Nephron (organoid): ENCODE measurements at regions not wholly inside any gene's neighbourhood (a gene's known extent, or its start where the extent isn't known, plus 50 kb on each side); places are given as distances from the start of the nearest gene placed in this dataset.
"Not testable (repeated sequence)": the region's sequence is repeated elsewhere in the genome, so short reads cannot be mapped to it uniquely, and the experiment has no call there.

Source experiments
- H3K27ac Mint-ChIP-seq, 3 experiments: 2 replicates each; pipeline ENCODE4 v1.8.0; 2020; ENCODE audit warnings: mixed read lengths in 3 of 3, mild to moderate bottlenecking in 2 of 3, moderate library complexity in 1 of 3
- H3K27me3 Mint-ChIP-seq: 2 replicates; pipeline ENCODE4 v1.8.0; 2021; ENCODE audit warnings: low read depth, mild to moderate bottlenecking, moderate library complexity, mixed read lengths
- H3K36me3 Mint-ChIP-seq: 2 replicates; pipeline ENCODE4 v1.8.0; 2020; ENCODE audit warnings: low read depth, mixed read lengths
- H3K4me1 Mint-ChIP-seq: 2 replicates; pipeline ENCODE4 v1.8.0; 2020; ENCODE audit warnings: mixed read lengths
- H3K4me3 Mint-ChIP-seq, 3 experiments: 2 replicates each; pipeline ENCODE4 v1.8.0; 2020; ENCODE audit warnings: mild to moderate bottlenecking in 3 of 3, mixed read lengths in 3 of 3, moderate library complexity in 2 of 3
- H3K9me3 Mint-ChIP-seq: 2 replicates; pipeline ENCODE4 v1.8.0; 2020; ENCODE audit warnings: mixed read lengths
- TF ChIP-seq, protein P1 (sequence below), 3 experiments: fragments of 200-600 bp; sonication (generic); IDR thresholded peaks; one replicate each; pipeline ENCODE4 v1.5.0; 2021; ENCODE audit warnings: antibody characterized with exemption in 3 of 3; ENCODE audit not compliant: unreplicated experiment in 3 of 3

DNA sequence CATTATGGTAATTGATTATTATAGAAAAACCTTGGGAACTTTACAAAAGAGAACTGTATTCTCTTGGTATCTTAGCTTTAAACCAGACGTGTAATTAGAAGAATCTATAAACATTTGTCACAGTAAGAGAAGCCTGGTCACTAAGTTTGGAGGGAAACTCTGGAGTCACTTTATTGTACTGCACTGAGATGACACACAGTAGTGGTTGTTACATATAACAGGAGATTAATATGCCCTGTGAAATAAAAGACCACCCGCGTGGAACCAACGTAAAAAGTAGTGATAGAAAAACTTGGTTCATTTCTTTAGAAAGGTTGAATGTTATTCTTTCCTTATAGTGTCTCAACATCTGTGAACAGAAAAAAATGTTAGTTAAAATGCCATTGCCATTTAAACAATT lies 416.1 kb downstream of the MDFIC start:
- H3K4me3 Mint-ChIP-seq = no peak overlapping the region
- TF ChIP-seq, protein P1, sequence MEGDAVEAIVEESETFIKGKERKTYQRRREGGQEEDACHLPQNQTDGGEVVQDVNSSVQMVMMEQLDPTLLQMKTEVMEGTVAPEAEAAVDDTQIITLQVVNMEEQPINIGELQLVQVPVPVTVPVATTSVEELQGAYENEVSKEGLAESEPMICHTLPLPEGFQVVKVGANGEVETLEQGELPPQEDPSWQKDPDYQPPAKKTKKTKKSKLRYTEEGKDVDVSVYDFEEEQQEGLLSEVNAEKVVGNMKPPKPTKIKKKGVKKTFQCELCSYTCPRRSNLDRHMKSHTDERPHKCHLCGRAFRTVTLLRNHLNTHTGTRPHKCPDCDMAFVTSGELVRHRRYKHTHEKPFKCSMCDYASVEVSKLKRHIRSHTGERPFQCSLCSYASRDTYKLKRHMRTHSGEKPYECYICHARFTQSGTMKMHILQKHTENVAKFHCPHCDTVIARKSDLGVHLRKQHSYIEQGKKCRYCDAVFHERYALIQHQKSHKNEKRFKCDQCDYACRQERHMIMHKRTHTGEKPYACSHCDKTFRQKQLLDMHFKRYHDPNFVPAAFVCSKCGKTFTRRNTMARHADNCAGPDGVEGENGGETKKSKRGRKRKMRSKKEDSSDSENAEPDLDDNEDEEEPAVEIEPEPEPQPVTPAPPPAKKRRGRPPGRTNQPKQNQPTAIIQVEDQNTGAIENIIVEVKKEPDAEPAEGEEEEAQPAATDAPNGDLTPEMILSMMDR (IDR thresholded peaks at IDR 0.05; ENCODE audit: unreplicated experiment in 3 of 3) = no peak
- H3K36me3 Mint-ChIP-seq = no peaks in the 10 kb centered on the region
- no peaks in the 10 kb centered on the region for H3K9me3 Mint-ChIP-seq
- H3K27ac Mint-ChIP-seq = no peak overlapping the region
- no peaks in the 10 kb centered on the region for H3K27me3 Mint-ChIP-seq
- no peaks in the 10 kb centered on the region for H3K4me1 Mint-ChIP-seq

DNA sequence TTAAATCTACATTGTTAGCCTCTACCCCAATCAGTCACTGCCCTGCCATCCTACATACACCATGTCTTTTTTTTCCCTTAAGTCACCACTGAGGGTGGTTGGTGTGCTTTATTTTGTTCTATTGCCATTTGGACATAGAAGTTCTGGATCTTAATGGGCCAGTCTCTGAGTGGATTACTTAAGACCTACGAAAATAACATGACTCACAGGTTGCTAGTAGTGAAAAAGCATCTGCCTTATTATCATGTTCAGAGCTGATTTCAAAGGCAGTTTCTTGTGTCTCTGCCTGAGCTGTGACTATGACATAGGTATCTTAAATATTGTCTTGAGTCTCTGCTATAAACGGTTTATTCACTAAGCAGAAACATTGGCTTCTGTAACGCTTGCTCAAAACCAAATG lies 410.8 kb downstream of the MDFIC start:
- Mint-ChIP-seq H3K9me3 (no peaks in the 10 kb centered on the region), H3K27ac (no peak overlapping the region), H3K4me3 (no peak overlapping the region), H3K36me3 (no peaks in the 10 kb centered on the region), H3K4me1 (no peaks in the 10 kb centered on the region), H3K27me3 (no peaks in the 10 kb centered on the region)
- TF ChIP-seq, protein P1 (IDR thresholded peaks at IDR 0.05; ENCODE audit: unreplicated experiment in 3 of 3) = no peak

DNA sequence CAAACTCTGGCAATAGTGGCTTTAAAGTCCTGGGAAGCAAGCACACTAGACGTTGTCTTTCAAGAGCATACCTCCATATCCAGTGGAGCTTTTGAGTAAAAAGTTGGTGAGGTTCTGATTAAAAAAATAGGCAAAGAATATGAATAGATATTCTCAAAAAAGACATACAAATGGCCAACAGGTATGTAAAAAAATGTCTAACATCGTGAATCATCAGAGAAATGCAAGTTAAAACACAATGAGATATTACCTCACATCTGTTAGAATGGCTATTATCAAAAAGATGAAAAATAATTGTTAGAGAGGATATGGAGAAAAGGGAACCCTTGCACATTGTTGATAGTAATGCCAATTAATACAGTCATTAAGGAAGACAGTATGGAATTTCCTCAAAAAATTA lies 407.1 kb downstream of the MDFIC start:
- Mint-ChIP-seq H3K9me3 (no peaks in the 10 kb centered on the region), H3K27me3 (no peaks in the 10 kb centered on the region), H3K4me1 (peaks cover 5% of the 10 kb centered on the region), H3K4me3 (no peak overlapping the region), H3K27ac (no peak overlapping the region), H3K36me3 (no peaks in the 10 kb centered on the region)
- TF ChIP-seq, protein P1 (IDR thresholded peaks at IDR 0.05; ENCODE audit: unreplicated experiment in 3 of 3) = no peak

DNA sequence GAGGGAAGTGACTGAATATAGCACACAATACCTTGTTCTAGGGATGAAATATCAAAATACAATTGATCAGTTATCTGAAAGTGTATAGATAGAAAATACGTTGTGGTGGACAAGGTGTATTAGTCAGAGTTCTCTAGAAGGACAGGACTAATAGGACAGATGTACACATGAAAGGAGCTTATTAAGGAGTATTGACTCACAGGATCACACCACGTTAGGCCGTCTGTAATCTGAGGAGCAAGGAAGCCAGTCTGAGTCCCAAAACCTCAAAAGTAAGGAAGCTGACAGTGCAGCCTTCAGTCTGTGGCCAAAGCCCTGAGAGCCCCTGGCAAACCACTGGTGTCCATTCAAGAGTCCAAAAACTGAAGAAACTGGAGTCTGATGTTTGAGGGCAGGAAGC lies 406.1 kb downstream of the MDFIC start:
- no peaks in the 10 kb centered on the region for H3K9me3 Mint-ChIP-seq
- H3K4me3 Mint-ChIP-seq = no peak overlapping the region
- peaks cover 5% of the 10 kb centered on the region for H3K4me1 Mint-ChIP-seq
- H3K27ac Mint-ChIP-seq = no peak overlapping the region
- TF ChIP-seq, protein P1 (IDR thresholded peaks at IDR 0.05; ENCODE audit: unreplicated experiment in 3 of 3) = no peak
- no peaks in the 10 kb centered on the region for H3K27me3 Mint-ChIP-seq
- H3K36me3 Mint-ChIP-seq = no peaks in the 10 kb centered on the region

DNA sequence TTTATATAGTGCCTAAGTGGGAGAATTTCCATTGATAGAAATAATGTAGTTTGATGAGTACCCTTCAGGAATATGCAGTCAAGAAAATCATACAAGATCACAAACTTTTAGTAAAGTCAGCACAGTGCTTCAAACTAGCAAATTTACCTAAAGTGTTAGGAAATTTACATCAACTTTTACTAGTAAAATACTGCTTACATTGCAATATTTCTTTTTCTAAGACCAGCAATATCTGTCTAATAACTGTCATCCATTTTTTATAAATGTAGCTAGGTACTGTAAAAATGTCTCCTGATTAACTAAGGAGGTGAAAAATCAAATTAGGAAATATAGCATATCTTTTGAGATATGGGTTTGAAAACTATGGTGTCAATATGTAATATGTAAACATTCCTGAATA lies 405.4 kb downstream of the MDFIC start:
- TF ChIP-seq, protein P1 (IDR thresholded peaks at IDR 0.05; ENCODE audit: unreplicated experiment in 3 of 3) = no peak
- Mint-ChIP-seq H3K27ac (no peak overlapping the region), H3K4me3 (no peak overlapping the region), H3K36me3 (no peaks in the 10 kb centered on the region), H3K4me1 (peaks cover 5% of the 10 kb centered on the region), H3K27me3 (no peaks in the 10 kb centered on the region), H3K9me3 (no peaks in the 10 kb centered on the region)

DNA sequence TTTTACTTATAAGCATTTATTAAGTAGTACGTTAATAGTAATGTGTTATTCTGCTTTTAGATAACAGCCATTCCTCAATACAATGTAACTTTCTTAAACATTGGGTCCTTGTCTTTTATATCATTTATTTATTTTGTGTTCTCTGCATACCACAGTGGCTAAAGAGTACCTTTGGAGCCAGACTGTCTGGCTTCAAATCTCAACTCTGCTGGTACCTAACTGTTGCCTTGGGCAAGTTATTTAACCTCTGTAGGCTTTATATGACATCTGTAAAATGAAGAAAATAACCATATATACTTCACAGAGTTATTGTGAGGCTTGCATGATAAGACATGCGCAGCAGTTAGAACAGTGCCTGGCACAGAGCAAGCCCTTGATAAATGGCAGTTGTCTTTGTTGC lies 397.6 kb downstream of the MDFIC start:
- no peaks in the 10 kb centered on the region for H3K4me1 Mint-ChIP-seq
- no peaks in the 10 kb centered on the region for H3K27me3 Mint-ChIP-seq
- no peak overlapping the region for H3K27ac Mint-ChIP-seq
- no peaks in the 10 kb centered on the region for H3K36me3 Mint-ChIP-seq
- TF ChIP-seq, protein P1 (IDR thresholded peaks at IDR 0.05; ENCODE audit: unreplicated experiment in 3 of 3) = no peak
- H3K9me3 Mint-ChIP-seq = no peaks in the 10 kb centered on the region
- no peak overlapping the region for H3K4me3 Mint-ChIP-seq

DNA sequence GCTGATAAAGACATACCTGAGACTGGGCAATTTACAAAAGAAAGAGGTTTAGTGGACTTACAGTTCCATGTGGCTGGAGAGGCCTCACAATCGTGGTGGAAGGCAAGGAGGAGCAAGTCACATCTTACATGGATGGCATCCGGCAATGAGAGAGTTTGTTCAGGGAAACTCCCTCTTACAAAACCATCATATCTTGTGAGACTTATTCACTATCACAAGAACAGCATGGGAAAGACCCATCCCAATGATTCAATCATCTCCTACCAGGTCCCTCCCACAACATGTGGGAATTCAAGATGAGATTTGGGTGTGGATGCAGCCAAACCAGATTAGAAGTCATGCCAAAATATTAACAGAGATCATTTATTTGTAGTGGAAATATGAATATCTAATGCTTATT lies 388.4 kb downstream of the MDFIC start:
- not testable (repeated sequence) for H3K4me3 Mint-ChIP-seq, H3K27me3 Mint-ChIP-seq, H3K27ac Mint-ChIP-seq, H3K9me3 Mint-ChIP-seq, H3K36me3 Mint-ChIP-seq, H3K4me1 Mint-ChIP-seq
